ENCODE measurements at regions not wholly inside any gene's neighbourhood (a gene's known extent, or its start where the extent isn't known, plus 50 kb on each side); places are given as distances from the start of the nearest gene placed in this dataset.

DNA sequence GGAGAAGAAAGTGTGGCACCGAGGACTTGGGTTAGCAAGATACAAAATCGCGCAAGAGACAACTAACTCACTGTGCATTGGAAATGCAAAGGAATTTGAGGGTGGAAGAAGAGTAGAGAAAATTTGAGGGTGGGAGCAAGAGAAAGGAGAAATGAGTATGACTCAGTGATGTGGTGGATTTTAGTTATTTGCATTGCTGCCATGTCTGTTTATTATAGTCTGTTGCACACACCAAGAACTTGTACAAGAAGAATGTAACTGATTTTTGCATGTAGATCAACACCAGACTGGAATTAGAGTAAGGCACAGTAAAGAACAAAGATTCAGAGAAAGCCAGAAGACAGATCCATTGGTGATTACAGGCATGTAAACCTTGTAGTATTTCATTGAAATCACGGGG, 71.6 kb upstream of the SMIM36 start:
- Histone ChIP-seq H3K9me3 (ENCODE audit: insufficient read depth, low read depth, low read length) (no peaks in the 10 kb centered on the region), H3K27ac (ENCODE audit: low read depth, low read length) (no peak overlapping the region), H3K27me3 (ENCODE audit: insufficient read depth, low read length) (no peaks in the 10 kb centered on the region), H3K4me1 (ENCODE audit: insufficient read depth, low read length) (no peaks in the 10 kb centered on the region), H3K36me3 (ENCODE audit: insufficient read depth, low read length) (no peaks in the 10 kb centered on the region), H3K4me3 (ENCODE audit: low read length) (no peak overlapping the region), H3K9ac (ENCODE audit: low read depth, low read length) (no peak overlapping the region)
- 94% methylated on average over 4 of the region's 4 CpGs for WGBS

DNA sequence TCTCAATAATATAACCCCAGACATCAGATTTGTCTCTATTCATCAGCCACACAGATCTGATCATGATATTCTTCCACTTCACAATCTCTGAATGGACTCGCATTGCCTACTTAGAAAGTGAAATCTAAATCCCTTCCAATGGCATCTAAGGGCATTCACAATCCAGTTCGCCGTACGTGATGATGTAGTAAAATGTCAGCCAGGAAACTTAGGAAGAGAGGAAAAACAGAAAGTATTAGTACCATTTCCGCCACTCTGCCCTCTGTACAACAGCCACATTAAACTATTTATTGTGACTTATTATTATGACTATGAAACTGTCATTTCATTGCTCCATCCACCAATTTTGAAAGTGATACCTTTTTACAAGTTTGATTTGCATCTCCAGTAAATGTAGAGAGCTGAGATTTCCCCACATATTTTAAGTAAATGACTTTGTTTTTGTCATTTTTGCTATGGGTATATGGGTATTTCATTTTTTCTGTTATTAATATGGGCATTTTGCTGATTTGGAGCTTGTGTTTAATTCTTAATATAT, 69.4 kb upstream of the SMIM36 start:
- H3K27ac ChIP-seq (ENCODE audit: low read depth, low read length), result no peak overlapping the region
- WGBS, result 79% methylated on average over 5 of the region's 5 CpGs
- H3K4me1 ChIP-seq (ENCODE audit: insufficient read depth, low read length), result peaks cover 9% of the 10 kb centered on the region
- no peak overlapping the region for H3K4me3 ChIP-seq (ENCODE audit: low read length)
- H3K9me3 ChIP-seq (ENCODE audit: insufficient read depth, low read depth, low read length), result no peaks in the 10 kb centered on the region
- H3K9ac ChIP-seq (ENCODE audit: low read depth, low read length), result no peak overlapping the region
- no peaks in the 10 kb centered on the region for H3K27me3 ChIP-seq (ENCODE audit: insufficient read depth, low read length)
- H3K36me3 ChIP-seq (ENCODE audit: insufficient read depth, low read length), result no peaks in the 10 kb centered on the region

DNA sequence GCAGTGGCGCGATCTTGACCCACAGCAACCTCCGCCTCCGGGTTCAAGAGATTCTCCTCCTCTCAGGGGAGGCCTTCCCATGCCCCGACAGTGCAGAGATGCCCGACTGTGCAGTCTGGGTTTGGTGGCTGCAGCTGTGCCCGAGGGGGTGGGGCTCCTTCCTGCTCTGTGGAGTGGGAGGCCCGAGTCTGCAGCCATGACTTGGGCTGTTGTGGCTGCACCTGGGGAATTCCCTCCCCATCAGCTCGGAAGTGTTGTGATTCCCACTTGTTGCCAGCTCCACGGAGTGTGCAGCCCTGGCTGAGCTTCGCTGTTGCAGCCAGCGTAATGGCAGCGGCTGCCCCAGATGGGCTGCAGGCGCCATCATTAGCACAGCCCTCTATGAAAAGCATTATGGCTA, 66.4 kb upstream of the SMIM36 start:
- WGBS, result 94% methylated on average over 14 of the region's 14 CpGs
- no peak overlapping the region for H3K4me3 ChIP-seq (ENCODE audit: low read length)

DNA sequence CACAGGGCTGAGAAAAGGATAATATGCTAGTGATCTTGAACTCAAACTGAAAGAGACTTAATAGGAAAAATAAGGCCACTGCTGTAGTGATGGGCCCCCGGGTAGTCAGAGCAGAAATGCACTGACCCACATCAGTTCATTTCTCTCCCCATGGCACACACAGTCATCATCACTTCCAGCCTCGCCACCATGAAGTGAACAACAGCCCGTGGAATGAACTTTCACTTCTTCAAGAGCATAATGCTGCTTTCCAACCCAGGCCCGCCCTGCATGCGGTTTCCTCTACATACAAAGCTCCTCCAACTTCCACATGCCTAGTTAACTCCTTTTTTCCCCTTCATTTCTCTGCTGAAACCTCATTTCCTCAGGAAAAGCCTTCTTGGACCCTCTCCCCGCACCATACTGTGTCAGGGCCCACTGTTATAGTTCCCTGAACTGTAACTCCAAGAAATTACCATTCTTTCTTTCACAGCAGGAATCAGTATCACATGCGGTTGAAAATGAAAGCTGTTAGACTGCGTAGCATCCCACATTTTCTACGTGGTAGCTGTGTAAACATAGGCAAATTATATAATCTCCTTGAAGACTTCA, 65.8 kb upstream of the SMIM36 start:
- Histone ChIP-seq H3K9ac (ENCODE audit: low read depth, low read length) (no peak overlapping the region), H3K36me3 (ENCODE audit: insufficient read depth, low read length) (no peaks in the 10 kb centered on the region), H3K27me3 (ENCODE audit: insufficient read depth, low read length) (no peaks in the 10 kb centered on the region), H3K9me3 (ENCODE audit: insufficient read depth, low read depth, low read length) (no peaks in the 10 kb centered on the region), H3K27ac (ENCODE audit: low read depth, low read length) (no peak overlapping the region), H3K4me3 (ENCODE audit: low read length) (no peak overlapping the region), H3K4me1 (ENCODE audit: insufficient read depth, low read length) (peaks cover 9% of the 10 kb centered on the region)
- WGBS, result 89% methylated on average over 8 of the region's 9 CpGs

More for the DNA sequence above, 66.4 kb upstream of the SMIM36 start:
- H3K27ac ChIP-seq (ENCODE audit: low read depth, low read length), result no peak overlapping the region
- H3K9me3 ChIP-seq (ENCODE audit: insufficient read depth, low read depth, low read length), result no peaks in the 10 kb centered on the region
- peaks cover 9% of the 10 kb centered on the region for H3K4me1 ChIP-seq (ENCODE audit: insufficient read depth, low read length)
- H3K27me3 ChIP-seq (ENCODE audit: insufficient read depth, low read length), result no peaks in the 10 kb centered on the region
- H3K36me3 ChIP-seq (ENCODE audit: insufficient read depth, low read length), result no peaks in the 10 kb centered on the region
- H3K9ac ChIP-seq (ENCODE audit: low read depth, low read length), result no peak overlapping the region

DNA sequence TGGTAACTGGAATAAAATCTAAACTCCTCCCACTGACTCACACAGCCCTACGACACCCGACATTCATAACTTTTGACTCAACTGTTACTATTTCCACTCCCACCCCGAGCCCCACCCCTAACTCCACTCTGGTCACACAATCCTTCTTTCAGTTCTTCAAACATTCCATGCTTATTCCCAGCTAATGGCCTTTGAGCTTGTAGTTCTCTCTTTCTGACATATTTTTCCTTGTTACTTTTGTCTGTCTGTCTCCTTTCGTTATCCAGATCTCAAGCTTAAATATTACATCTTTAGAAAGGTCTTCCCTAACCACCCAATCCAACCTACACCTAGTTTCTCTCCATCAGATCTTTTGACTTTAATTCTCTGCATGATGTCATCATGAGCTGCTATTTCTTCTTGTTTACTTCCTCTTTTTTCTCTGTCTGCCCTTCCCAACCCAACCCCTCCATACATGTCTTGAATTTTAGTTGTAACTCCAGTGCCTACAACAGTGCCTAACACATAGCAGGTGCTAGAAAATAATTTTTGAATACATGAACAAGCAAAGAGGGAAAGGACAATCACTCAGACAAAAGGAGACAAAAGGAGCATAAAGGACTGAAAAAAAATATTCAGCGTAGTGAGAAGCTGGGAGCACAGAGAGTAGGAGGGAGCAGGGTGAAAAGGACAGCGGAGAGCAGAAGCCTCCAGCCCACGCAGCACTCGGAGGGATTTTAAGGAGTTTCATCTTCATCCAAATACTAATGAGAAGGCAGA, 65.2 kb upstream of the SMIM36 start:
- no peak overlapping the region for H3K9ac ChIP-seq (ENCODE audit: low read depth, low read length)
- H3K9me3 ChIP-seq (ENCODE audit: insufficient read depth, low read depth, low read length), result no peaks in the 10 kb centered on the region
- 82% methylated on average over 8 of the region's 8 CpGs for WGBS
- H3K4me1 ChIP-seq (ENCODE audit: insufficient read depth, low read length), result peaks cover 9% of the 10 kb centered on the region
- H3K27me3 ChIP-seq (ENCODE audit: insufficient read depth, low read length), result no peaks in the 10 kb centered on the region
- no peak overlapping the region for H3K27ac ChIP-seq (ENCODE audit: low read depth, low read length)
- H3K36me3 ChIP-seq (ENCODE audit: insufficient read depth, low read length), result no peaks in the 10 kb centered on the region
- H3K4me3 ChIP-seq (ENCODE audit: low read length), result no peak overlapping the region

DNA sequence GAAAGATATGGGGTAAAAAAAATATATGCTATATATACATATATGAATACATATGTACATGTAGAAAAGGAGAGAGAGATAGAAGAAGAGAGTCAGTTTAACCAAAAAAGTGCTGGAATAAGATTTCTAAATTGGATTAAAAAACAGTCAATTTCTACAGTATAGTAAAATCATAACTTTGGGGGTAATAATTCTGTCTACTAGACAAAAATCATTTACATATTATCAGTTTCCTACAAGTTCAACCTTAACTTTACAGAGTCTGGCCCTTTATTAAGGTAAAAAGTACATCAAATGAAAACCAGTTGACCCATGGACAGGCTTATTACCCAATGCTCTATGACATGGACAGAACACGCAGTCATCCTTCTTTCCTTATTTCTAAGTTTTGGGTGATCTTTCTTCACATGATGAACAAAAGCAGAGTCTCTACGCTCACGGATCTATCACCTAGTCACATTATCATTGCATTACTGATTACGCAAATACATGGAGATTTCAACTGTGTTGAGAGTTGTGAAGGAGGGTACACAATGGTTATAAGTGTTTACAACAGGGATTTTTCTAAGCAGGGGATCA, 63.9 kb upstream of the SMIM36 start:
- WGBS, result 98% methylated on average over 4 of the region's 4 CpGs

DNA sequence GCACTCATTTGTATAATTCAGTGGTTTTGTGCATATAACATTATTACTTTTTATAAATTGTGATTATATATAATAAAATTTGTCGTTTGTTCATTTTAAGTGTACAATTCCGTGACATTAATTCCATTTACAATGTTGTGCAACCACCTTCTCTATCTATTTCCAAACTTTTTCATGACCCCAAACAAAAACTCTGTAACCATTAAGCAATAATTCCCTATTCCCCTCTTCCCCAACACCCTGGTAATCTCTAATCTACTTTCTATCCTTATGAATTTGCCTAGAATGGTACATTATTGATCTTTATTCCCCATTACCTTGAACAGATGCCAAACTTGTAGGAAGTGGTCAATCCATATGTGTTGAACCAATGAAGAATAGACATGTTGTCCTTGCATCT, 61.3 kb upstream of the SMIM36 start:
- Histone ChIP-seq H3K4me3 (ENCODE audit: low read length) (no peak overlapping the region), H3K27me3 (ENCODE audit: insufficient read depth, low read length) (no peaks in the 10 kb centered on the region), H3K9ac (ENCODE audit: low read depth, low read length) (no peak overlapping the region), H3K4me1 (ENCODE audit: insufficient read depth, low read length) (peaks cover 19% of the 10 kb centered on the region), H3K27ac (ENCODE audit: low read depth, low read length) (no peak overlapping the region), H3K9me3 (ENCODE audit: insufficient read depth, low read depth, low read length) (no peaks in the 10 kb centered on the region), H3K36me3 (ENCODE audit: insufficient read depth, low read length) (no peaks in the 10 kb centered on the region)
- 92% methylated on average over 2 of the region's 2 CpGs for WGBS

More for the DNA sequence above, 63.9 kb upstream of the SMIM36 start:
- Histone ChIP-seq H3K4me1 (ENCODE audit: insufficient read depth, low read length) (peaks cover 9% of the 10 kb centered on the region), H3K27ac (ENCODE audit: low read depth, low read length) (no peak overlapping the region), H3K9me3 (ENCODE audit: insufficient read depth, low read depth, low read length) (no peaks in the 10 kb centered on the region), H3K36me3 (ENCODE audit: insufficient read depth, low read length) (no peaks in the 10 kb centered on the region), H3K27me3 (ENCODE audit: insufficient read depth, low read length) (no peaks in the 10 kb centered on the region), H3K4me3 (ENCODE audit: low read length) (no peak overlapping the region), H3K9ac (ENCODE audit: low read depth, low read length) (no peak overlapping the region)

DNA sequence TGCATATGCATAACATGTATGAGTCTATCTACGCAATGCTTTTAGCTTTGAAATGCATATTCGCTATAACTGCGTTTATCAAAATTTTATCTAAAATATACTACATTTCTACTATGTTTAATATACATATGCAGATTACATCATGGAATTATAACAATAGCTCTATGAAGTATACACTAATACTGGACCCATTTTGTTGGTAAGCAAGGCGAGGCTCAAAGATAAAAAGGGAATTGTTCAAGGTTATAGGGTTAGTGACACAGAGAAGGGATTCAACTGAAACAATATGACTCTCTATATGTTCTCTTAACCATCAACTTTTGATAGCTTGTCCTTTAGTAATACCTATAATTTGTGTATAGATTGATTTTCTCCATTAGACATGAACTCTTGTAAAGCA, 60.9 kb upstream of the SMIM36 start:
- Histone ChIP-seq H3K27me3 (ENCODE audit: insufficient read depth, low read length) (no peaks in the 10 kb centered on the region), H3K9ac (ENCODE audit: low read depth, low read length) (no peak overlapping the region), H3K27ac (ENCODE audit: low read depth, low read length) (no peak overlapping the region), H3K4me3 (ENCODE audit: low read length) (no peak overlapping the region), H3K4me1 (ENCODE audit: insufficient read depth, low read length) (peaks cover 23% of the 10 kb centered on the region), H3K9me3 (ENCODE audit: insufficient read depth, low read depth, low read length) (no peaks in the 10 kb centered on the region), H3K36me3 (ENCODE audit: insufficient read depth, low read length) (no peaks in the 10 kb centered on the region)
- 100% methylated on average over 2 of the region's 4 CpGs for WGBS

DNA sequence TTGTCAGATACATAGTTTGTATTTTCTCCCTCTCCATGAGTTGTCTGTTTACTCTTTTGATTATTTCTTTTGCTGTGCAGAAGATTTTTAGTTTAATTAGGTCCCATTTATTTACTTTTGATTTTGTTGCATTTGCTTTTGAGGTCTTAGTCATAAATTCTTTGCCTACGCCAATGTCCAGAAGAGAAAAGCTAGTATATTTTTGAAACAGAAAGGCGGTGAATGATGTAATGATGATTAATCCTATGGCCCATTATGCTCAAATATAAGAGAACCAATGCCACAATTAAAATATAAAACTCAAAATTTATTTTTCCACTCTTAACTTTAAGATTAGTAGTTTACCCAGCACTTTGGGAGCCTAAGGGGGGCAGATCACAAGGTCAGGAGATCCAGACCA, 59.8 kb upstream of the SMIM36 start:
- no peak overlapping the region for H3K4me3 ChIP-seq (ENCODE audit: low read length)
- no peak overlapping the region for H3K9ac ChIP-seq (ENCODE audit: low read depth, low read length)
- no peaks in the 10 kb centered on the region for H3K27me3 ChIP-seq (ENCODE audit: insufficient read depth, low read length)
- no peak overlapping the region for H3K27ac ChIP-seq (ENCODE audit: low read depth, low read length)
- H3K4me1 ChIP-seq (ENCODE audit: insufficient read depth, low read length), result peaks cover 14% of the 10 kb centered on the region
- no peaks in the 10 kb centered on the region for H3K36me3 ChIP-seq (ENCODE audit: insufficient read depth, low read length)
- H3K9me3 ChIP-seq (ENCODE audit: insufficient read depth, low read depth, low read length), result no peaks in the 10 kb centered on the region
- 91% methylated on average over 2 of the region's 2 CpGs for WGBS

DNA sequence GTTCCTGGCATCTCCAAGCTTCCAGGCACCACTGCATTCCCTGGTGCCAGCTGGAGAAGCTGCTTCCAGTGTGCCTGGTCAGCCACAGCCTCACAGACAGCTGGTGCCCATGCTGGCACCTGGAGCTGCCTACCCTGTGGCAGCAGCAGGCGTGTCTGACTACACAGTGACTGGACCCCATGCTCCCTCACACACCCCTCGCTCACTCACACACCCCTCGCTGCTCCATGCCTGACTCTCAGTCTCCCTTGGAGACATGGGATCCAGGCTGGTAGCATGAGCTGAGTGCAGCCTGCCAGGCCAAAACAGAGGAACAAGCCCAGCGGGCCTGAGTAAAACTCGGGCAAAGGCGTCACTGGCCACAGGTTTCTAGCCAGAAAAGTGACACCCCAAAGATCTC, 59.1 kb upstream of the SMIM36 start:
- no peak overlapping the region for H3K27ac ChIP-seq (ENCODE audit: low read depth, low read length)
- peaks cover 14% of the 10 kb centered on the region for H3K4me1 ChIP-seq (ENCODE audit: insufficient read depth, low read length)
- H3K9ac ChIP-seq (ENCODE audit: low read depth, low read length), result no peak overlapping the region
- WGBS, result 91% methylated on average over 6 of the region's 6 CpGs
- no peak overlapping the region for H3K4me3 ChIP-seq (ENCODE audit: low read length)
- no peaks in the 10 kb centered on the region for H3K9me3 ChIP-seq (ENCODE audit: insufficient read depth, low read depth, low read length)
- H3K27me3 ChIP-seq (ENCODE audit: insufficient read depth, low read length), result no peaks in the 10 kb centered on the region
- H3K36me3 ChIP-seq (ENCODE audit: insufficient read depth, low read length), result no peaks in the 10 kb centered on the region

All from HUES64 (cell line).